ENCODE measurements at regions not wholly inside any gene's neighbourhood (a gene's known extent, or its start where the extent isn't known, plus 50 kb on each side); places are given as distances from the start of the nearest gene placed in this dataset.

- Histone ChIP-seq H3K9ac (ENCODE audit: low read length) (no peak overlapping the region), H3K36me3 (ENCODE audit: control insufficient read depth, insufficient read depth, low read length) (no peaks in the 10 kb centered on the region), H3K27ac (ENCODE audit: low read depth, low read length) (no peak overlapping the region), H3K4me1 (ENCODE audit: control insufficient read depth, insufficient read depth, low read length) (no peaks in the 10 kb centered on the region), H3K4me3 (ENCODE audit: low read length) (no peak overlapping the region), H3K27me3 (ENCODE audit: control insufficient read depth, insufficient read depth, low read length) (no peaks in the 10 kb centered on the region)
These were observed 885.8 kb upstream of the TMEM132C start for GRCh38 chr12:127381043-127381668.

- Histone ChIP-seq H3K27me3 (ENCODE audit: control insufficient read depth, insufficient read depth, low read length) (no peaks in the 10 kb centered on the region), H3K4me3 (ENCODE audit: low read length) (no peak overlapping the region), H3K4me1 (ENCODE audit: control insufficient read depth, insufficient read depth, low read length) (no peaks in the 10 kb centered on the region), H3K9ac (ENCODE audit: low read length) (no peak overlapping the region), H3K27ac (ENCODE audit: low read depth, low read length) (no peak overlapping the region), H3K36me3 (ENCODE audit: control insufficient read depth, insufficient read depth, low read length) (no peaks in the 10 kb centered on the region)
These were observed 885.3 kb upstream of the TMEM132C start for GRCh38 chr12:127381681-127382080.

DNA sequence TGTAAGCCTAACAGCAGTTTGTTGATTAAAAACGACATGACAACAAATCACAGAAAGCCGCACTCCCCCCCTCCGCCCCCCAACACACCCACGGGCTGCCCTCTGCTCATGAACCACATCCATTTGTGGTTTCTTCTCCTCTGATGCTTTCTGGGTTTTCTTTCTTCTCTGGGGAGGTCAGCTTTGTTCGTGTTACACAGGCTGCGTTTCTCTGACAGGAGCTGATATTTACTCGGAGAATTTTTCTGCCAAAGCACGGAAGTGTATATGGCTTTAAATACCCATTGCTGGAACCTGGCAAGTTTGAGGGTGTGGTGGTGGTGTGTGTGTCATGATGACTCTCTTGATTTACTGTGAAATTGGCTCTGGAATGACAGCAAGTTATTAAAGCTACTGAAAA is 883.7 kb upstream of the TMEM132C start:
- Histone ChIP-seq H3K4me3 (ENCODE audit: low read length) (no peak overlapping the region), H3K36me3 (ENCODE audit: control insufficient read depth, insufficient read depth, low read length) (no peaks in the 10 kb centered on the region), H3K4me1 (ENCODE audit: control insufficient read depth, insufficient read depth, low read length) (no peaks in the 10 kb centered on the region), H3K27ac (ENCODE audit: low read depth, low read length) (no peak overlapping the region), H3K9ac (ENCODE audit: low read length) (no peak overlapping the region), H3K27me3 (ENCODE audit: control insufficient read depth, insufficient read depth, low read length) (no peaks in the 10 kb centered on the region)

DNA sequence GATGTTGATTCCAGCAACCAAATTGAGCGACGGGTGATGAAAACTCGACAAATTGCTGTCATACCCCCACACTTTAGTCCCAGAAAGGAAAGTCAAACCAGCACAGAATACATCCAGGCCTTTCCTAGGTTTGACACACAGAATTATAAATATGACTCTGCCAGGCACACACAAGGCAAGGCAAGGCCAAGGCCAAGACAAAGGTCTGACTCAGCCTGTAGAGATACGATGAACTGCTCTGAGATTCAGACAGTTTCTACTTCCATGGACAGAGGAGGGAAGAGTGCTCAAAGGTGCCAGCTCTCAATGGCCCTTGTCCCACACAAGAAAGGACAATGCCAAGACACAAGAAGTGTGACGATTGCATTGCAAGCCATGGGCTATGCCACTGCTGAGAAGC is 880.2 kb upstream of the TMEM132C start:
- Histone ChIP-seq H3K9ac (ENCODE audit: low read length) (no peak overlapping the region), H3K36me3 (ENCODE audit: control insufficient read depth, insufficient read depth, low read length) (no peaks in the 10 kb centered on the region), H3K4me1 (ENCODE audit: control insufficient read depth, insufficient read depth, low read length) (no peaks in the 10 kb centered on the region), H3K27ac (ENCODE audit: low read depth, low read length) (no peak overlapping the region), H3K4me3 (ENCODE audit: low read length) (no peak overlapping the region), H3K27me3 (ENCODE audit: control insufficient read depth, insufficient read depth, low read length) (no peaks in the 10 kb centered on the region)

GRCh38 chr12:127388985-127389384 is 878.0 kb upstream of the TMEM132C start:
- Histone ChIP-seq H3K4me1 (ENCODE audit: control insufficient read depth, insufficient read depth, low read length) (no peaks in the 10 kb centered on the region), H3K27ac (ENCODE audit: low read depth, low read length) (no peak overlapping the region), H3K27me3 (ENCODE audit: control insufficient read depth, insufficient read depth, low read length) (no peaks in the 10 kb centered on the region), H3K36me3 (ENCODE audit: control insufficient read depth, insufficient read depth, low read length) (no peaks in the 10 kb centered on the region), H3K4me3 (ENCODE audit: low read length) (no peak overlapping the region), H3K9ac (ENCODE audit: low read length) (no peak overlapping the region)

GRCh38 chr12:127389923-127390322 is 877.0 kb upstream of the TMEM132C start:
- Histone ChIP-seq H3K36me3 (ENCODE audit: control insufficient read depth, insufficient read depth, low read length) (no peaks in the 10 kb centered on the region), H3K27ac (ENCODE audit: low read depth, low read length) (no peak overlapping the region)

DNA sequence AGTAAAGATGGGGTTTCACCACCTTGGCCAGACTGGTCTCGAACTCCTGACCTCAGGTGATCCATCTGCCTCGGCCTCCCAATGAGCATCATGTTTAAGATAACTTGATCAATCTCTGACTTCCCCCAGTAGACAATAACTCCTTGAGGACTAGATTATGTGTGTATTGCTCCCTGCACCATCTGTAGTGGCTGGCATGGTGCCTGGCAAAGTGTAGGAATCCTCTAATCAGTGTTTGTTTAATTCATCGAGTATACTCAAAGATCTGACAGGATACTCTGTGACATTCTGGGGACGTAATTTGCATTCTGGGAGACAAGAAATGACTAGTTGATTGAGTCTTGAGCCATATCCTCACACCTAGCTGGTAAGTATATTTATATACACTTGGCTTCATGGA is 873.5 kb upstream of the TMEM132C start:
- no peaks in the 10 kb centered on the region for H3K4me1 ChIP-seq (ENCODE audit: control insufficient read depth, insufficient read depth, low read length)

More at GRCh38 chr12:127389923-127390322, 877.0 kb upstream of the TMEM132C start:
- Histone ChIP-seq H3K9ac (ENCODE audit: low read length) (no peak overlapping the region), H3K27me3 (ENCODE audit: control insufficient read depth, insufficient read depth, low read length) (no peaks in the 10 kb centered on the region), H3K4me3 (ENCODE audit: low read length) (no peak overlapping the region), H3K4me1 (ENCODE audit: control insufficient read depth, insufficient read depth, low read length) (no peaks in the 10 kb centered on the region)

GRCh38 chr12:127393896-127394295 is 873.1 kb upstream of the TMEM132C start:
- H3K27ac ChIP-seq (ENCODE audit: low read depth, low read length), result no peak overlapping the region
- no peak overlapping the region for H3K4me3 ChIP-seq (ENCODE audit: low read length)
- no peak overlapping the region for H3K9ac ChIP-seq (ENCODE audit: low read length)
- H3K36me3 ChIP-seq (ENCODE audit: control insufficient read depth, insufficient read depth, low read length), result no peaks in the 10 kb centered on the region
- H3K4me1 ChIP-seq (ENCODE audit: control insufficient read depth, insufficient read depth, low read length), result no peaks in the 10 kb centered on the region
- H3K27me3 ChIP-seq (ENCODE audit: control insufficient read depth, insufficient read depth, low read length), result no peaks in the 10 kb centered on the region

More for the DNA sequence above, 873.5 kb upstream of the TMEM132C start:
- Histone ChIP-seq H3K9ac (ENCODE audit: low read length) (no peak overlapping the region), H3K27me3 (ENCODE audit: control insufficient read depth, insufficient read depth, low read length) (no peaks in the 10 kb centered on the region), H3K4me3 (ENCODE audit: low read length) (no peak overlapping the region), H3K27ac (ENCODE audit: low read depth, low read length) (no peak overlapping the region), H3K36me3 (ENCODE audit: control insufficient read depth, insufficient read depth, low read length) (no peaks in the 10 kb centered on the region)

- Histone ChIP-seq H3K9ac (ENCODE audit: low read length) (no peak overlapping the region), H3K4me3 (ENCODE audit: low read length) (no peak overlapping the region), H3K4me1 (ENCODE audit: control insufficient read depth, insufficient read depth, low read length) (no peaks in the 10 kb centered on the region), H3K36me3 (ENCODE audit: control insufficient read depth, insufficient read depth, low read length) (no peaks in the 10 kb centered on the region), H3K27ac (ENCODE audit: low read depth, low read length) (no peak overlapping the region), H3K27me3 (ENCODE audit: control insufficient read depth, insufficient read depth, low read length) (no peaks in the 10 kb centered on the region)
These were observed 870.2 kb upstream of the TMEM132C start for GRCh38 chr12:127396734-127397133.

DNA sequence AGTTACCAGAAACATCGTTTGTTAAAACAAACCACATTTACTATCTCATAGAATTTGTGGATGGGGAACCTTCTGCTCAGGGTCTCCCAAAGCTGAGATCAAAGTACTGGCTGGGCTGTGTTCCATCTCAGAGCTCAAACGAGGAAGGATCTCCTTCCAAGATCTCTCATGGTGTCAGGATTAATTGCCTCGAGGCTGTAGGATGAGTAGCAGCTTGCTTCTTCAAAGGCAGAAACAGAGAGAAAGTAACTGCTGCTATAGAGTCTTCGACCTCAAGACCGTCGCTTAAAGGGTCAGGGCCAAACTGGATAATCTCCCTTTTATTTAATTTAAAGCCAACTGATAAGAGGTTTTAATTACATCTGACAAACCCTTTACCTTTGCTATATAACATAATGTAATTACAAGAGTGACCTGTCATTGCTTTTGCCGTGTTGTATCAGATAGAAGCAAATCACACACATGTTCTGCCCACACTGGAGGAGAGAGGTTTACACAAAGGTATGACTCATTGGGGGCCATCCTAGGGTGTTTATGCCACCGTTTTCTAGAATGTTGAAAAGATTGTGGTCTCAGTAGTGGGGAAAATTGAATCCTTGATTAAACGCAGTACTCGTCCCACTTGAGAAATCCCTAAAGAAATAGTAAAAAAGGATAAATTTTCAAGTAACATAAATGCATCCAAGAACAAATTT is 868.8 kb upstream of the TMEM132C start:
- Histone ChIP-seq H3K9ac (ENCODE audit: low read length) (no peak overlapping the region), H3K4me3 (ENCODE audit: low read length) (no peak overlapping the region), H3K27ac (ENCODE audit: low read depth, low read length) (no peak overlapping the region), H3K27me3 (ENCODE audit: control insufficient read depth, insufficient read depth, low read length) (no peaks in the 10 kb centered on the region), H3K36me3 (ENCODE audit: control insufficient read depth, insufficient read depth, low read length) (no peaks in the 10 kb centered on the region), H3K4me1 (ENCODE audit: control insufficient read depth, insufficient read depth, low read length) (no peaks in the 10 kb centered on the region)

- Histone ChIP-seq H3K9ac (ENCODE audit: low read length) (no peak overlapping the region), H3K27me3 (ENCODE audit: control insufficient read depth, insufficient read depth, low read length) (no peaks in the 10 kb centered on the region), H3K36me3 (ENCODE audit: control insufficient read depth, insufficient read depth, low read length) (no peaks in the 10 kb centered on the region), H3K27ac (ENCODE audit: low read depth, low read length) (no peak overlapping the region), H3K4me1 (ENCODE audit: control insufficient read depth, insufficient read depth, low read length) (no peaks in the 10 kb centered on the region), H3K4me3 (ENCODE audit: low read length) (no peak overlapping the region)
These were observed 867.5 kb upstream of the TMEM132C start for GRCh38 chr12:127399451-127399850.

DNA sequence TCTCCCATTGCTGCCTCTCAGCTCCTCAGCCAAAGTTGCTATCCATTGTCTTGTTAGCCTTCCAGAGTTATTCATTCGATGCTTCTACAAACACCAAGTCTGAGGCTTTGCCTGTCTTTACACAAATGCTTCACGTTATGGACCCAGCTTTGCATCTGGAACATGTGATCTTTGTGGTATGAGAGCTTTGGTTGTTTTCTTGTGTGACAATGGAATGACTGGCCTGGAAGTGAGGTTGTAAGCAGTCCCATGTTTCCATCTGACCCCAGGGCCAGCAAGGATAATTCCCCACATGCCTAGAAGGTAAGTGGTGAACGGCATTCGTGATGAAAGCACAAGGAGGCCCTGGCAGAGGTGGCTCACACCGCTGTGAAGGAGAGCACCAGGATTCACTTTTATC is 866.7 kb upstream of the TMEM132C start:
- Histone ChIP-seq H3K4me1 (ENCODE audit: control insufficient read depth, insufficient read depth, low read length) (no peaks in the 10 kb centered on the region), H3K4me3 (ENCODE audit: low read length) (no peak overlapping the region), H3K27ac (ENCODE audit: low read depth, low read length) (no peak overlapping the region), H3K9ac (ENCODE audit: low read length) (no peak overlapping the region), H3K36me3 (ENCODE audit: control insufficient read depth, insufficient read depth, low read length) (no peaks in the 10 kb centered on the region), H3K27me3 (ENCODE audit: control insufficient read depth, insufficient read depth, low read length) (no peaks in the 10 kb centered on the region)

DNA sequence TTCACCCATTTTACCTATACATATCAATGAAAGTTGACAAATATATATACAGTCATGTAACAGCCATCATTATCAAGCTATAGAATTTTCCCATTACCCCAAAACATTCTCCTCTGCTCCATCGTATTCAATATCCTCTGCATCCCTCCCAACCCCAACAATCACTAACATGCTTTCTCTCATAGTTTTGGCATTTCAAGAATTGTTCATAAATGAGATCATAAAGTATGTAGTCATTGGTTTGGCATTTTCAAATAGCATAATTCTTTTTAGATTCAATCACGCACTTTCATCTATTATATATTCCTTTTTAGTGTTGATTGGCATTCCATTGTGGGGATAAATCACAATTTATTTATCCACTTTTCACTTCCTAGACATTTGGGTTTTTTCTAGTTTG is 866.0 kb upstream of the TMEM132C start:
- no peaks in the 10 kb centered on the region for H3K4me1 ChIP-seq (ENCODE audit: control insufficient read depth, insufficient read depth, low read length)
- H3K9ac ChIP-seq (ENCODE audit: low read length), result no peak overlapping the region
- H3K27ac ChIP-seq (ENCODE audit: low read depth, low read length), result no peak overlapping the region
- no peak overlapping the region for H3K4me3 ChIP-seq (ENCODE audit: low read length)
- no peaks in the 10 kb centered on the region for H3K36me3 ChIP-seq (ENCODE audit: control insufficient read depth, insufficient read depth, low read length)
- no peaks in the 10 kb centered on the region for H3K27me3 ChIP-seq (ENCODE audit: control insufficient read depth, insufficient read depth, low read length)

All from rectal smooth muscle tissue (tissue), 1 donor.